ENCODE measurements at regions not wholly inside any gene's neighbourhood (a gene's known extent, or its start where the extent isn't known, plus 50 kb on each side); places are given as distances from the start of the nearest gene placed in this dataset.

- Mint-ChIP-seq H3K27me3 (ENCODE audit: insufficient read depth, low read depth, poor library complexity) (no peaks in the 10 kb centered on the region), H3K27ac (no peak overlapping the region), H3K9me3 (peaks cover 13% of the 10 kb centered on the region), H3K4me1 (peaks cover 12% of the 10 kb centered on the region), H3K4me3 (no peak overlapping the region), H3K36me3 (ENCODE audit: low read depth) (peaks cover 5% of the 10 kb centered on the region; the same call in 2 of the 3 replicates)
- DNase-seq (ENCODE audit: low spot score) (peak; percentile 34), ATAC-seq (peak; percentile 56)
- no peak overlapping the region for H3K4me2 ChIP-seq
- no peaks in the 10 kb centered on the region for H3K27me3 ChIP-seq (ENCODE audit: insufficient read depth)
- H3K79me2 ChIP-seq (replicated peaks; ENCODE audit: insufficient read depth), result no peaks in the 10 kb centered on the region
- TF ChIP-seq CREB1 (CRISPR knock-in tag; IDR thresholded peaks at IDR 0.05; ENCODE audit: low read depth) (no peak), JUNB (IDR thresholded peaks at IDR 0.05; ENCODE audit: unreplicated experiment) (no peak), NANOG (IDR thresholded peaks at IDR 0.05; ENCODE audit: borderline replicate concordance) (no peak), ZNF462 (CRISPR knock-in tag; IDR thresholded peaks at IDR 0.05) (no peak), STAT1 (IDR thresholded peaks at IDR 0.05; ENCODE audit: unreplicated experiment) (no peak), EZH2 (IDR thresholded peaks at IDR 0.05; ENCODE audit: low read depth, unreplicated experiment) (no peak)
- TF ChIP-seq, protein P1, sequence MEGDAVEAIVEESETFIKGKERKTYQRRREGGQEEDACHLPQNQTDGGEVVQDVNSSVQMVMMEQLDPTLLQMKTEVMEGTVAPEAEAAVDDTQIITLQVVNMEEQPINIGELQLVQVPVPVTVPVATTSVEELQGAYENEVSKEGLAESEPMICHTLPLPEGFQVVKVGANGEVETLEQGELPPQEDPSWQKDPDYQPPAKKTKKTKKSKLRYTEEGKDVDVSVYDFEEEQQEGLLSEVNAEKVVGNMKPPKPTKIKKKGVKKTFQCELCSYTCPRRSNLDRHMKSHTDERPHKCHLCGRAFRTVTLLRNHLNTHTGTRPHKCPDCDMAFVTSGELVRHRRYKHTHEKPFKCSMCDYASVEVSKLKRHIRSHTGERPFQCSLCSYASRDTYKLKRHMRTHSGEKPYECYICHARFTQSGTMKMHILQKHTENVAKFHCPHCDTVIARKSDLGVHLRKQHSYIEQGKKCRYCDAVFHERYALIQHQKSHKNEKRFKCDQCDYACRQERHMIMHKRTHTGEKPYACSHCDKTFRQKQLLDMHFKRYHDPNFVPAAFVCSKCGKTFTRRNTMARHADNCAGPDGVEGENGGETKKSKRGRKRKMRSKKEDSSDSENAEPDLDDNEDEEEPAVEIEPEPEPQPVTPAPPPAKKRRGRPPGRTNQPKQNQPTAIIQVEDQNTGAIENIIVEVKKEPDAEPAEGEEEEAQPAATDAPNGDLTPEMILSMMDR (conservative IDR thresholded peaks at IDR 0.05; ENCODE audit: low read depth in 2 of 2), result peak; percentile 37 to 39
- no peaks in the 10 kb centered on the region for H3F3A ChIP-seq (replicated peaks; ENCODE audit: low read depth)
- no peaks in the 10 kb centered on the region; the same call in 1 of the 2 replicates for H3K9me2 ChIP-seq (ENCODE audit: insufficient read depth)
- peaks cover 22% of the 10 kb centered on the region for H3K4me1 ChIP-seq (ENCODE audit: insufficient read depth)
- no peak overlapping the region for H2AFZ ChIP-seq
- H4K20me1 ChIP-seq (replicated peaks; ENCODE audit: insufficient read depth), result no peaks in the 10 kb centered on the region
- H3K4me3 ChIP-seq, result no peak overlapping the region
- H3K36me3 ChIP-seq (ENCODE audit: insufficient read depth), result no peaks in the 10 kb centered on the region
- H3K27ac ChIP-seq (ENCODE audit: low read depth), result no peak overlapping the region
Observed at GRCh38 chr15:37793851-37794250, 140.6 kb upstream of the TMCO5A start.

Measured in GM23338 (cell line).